ENCODE measurements at regions not wholly inside any gene's neighbourhood (a gene's known extent, or its start where the extent isn't known, plus 50 kb on each side); places are given as distances from the start of the nearest gene placed in this dataset.

DNA sequence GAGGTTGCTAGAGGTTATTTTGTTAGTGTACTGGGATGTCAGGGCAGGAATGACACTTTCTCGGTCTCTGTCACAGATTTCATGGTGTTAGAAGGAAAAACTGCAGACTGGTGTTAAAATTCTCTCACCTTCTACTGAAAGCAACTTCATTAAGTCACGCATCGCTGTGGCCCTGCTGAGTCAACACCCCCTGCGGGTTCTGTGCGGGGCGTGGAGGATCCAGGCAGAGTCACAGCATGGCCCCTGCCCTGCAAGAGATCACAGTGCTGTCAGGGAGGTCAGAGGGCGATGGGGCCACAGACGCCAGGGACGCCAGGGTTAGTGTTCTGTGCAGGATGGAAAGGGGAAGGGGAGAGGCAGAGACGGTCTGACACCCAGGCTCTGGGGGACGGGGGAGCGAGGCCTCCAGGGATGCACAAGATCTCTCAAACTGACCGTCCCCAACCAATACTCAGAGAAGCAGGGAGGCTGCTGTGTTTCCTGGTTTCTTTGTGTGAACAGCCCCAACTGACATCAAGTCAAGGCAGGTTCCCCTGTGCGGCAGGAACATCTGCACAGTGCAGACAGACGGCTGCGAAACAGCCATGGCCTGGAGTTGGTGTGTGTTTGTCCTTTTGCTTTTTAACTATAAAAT, 354.9 kb upstream of the SALL3 start:
- no peak for DNase-seq (ENCODE audit: low spot score)
- in situ Hi-C loops (cut with MboI; ENCODE audit: low pct_unique_long_range_greater_than_20kb, low sequenced_read_pairs, unreplicated experiment) = no loop called here
- TF ChIP-seq, protein P1, sequence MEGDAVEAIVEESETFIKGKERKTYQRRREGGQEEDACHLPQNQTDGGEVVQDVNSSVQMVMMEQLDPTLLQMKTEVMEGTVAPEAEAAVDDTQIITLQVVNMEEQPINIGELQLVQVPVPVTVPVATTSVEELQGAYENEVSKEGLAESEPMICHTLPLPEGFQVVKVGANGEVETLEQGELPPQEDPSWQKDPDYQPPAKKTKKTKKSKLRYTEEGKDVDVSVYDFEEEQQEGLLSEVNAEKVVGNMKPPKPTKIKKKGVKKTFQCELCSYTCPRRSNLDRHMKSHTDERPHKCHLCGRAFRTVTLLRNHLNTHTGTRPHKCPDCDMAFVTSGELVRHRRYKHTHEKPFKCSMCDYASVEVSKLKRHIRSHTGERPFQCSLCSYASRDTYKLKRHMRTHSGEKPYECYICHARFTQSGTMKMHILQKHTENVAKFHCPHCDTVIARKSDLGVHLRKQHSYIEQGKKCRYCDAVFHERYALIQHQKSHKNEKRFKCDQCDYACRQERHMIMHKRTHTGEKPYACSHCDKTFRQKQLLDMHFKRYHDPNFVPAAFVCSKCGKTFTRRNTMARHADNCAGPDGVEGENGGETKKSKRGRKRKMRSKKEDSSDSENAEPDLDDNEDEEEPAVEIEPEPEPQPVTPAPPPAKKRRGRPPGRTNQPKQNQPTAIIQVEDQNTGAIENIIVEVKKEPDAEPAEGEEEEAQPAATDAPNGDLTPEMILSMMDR (IDR thresholded peaks at IDR 0.05; ENCODE audit: extremely low read depth, insufficient read depth, missing control alignments) = no peak

DNA sequence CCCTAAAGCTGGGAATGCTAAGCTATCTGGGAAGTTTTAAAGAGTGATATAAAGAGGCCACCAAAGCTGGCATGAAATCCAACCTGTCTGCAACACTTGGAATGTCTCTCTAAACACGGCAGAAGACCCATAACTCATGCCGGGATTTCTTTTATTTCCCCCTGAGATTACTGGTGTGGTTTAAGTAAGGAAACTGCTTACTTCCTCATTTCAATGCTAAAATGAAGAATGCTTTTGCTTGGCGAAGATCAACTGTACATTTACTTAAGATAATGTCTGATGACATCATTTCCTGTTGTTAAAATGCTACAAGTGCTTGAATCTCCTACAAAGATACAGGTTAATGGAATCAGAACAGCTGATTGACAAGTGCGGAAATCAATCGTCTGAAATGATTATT, 353.8 kb upstream of the SALL3 start:
- TF ChIP-seq, protein P1 (IDR thresholded peaks at IDR 0.05; ENCODE audit: extremely low read depth, insufficient read depth, missing control alignments) = no peak
- no peak for DNase-seq (ENCODE audit: low spot score)
- in situ Hi-C loops (cut with MboI; ENCODE audit: low pct_unique_long_range_greater_than_20kb, low sequenced_read_pairs, unreplicated experiment) = no loop called here

DNA sequence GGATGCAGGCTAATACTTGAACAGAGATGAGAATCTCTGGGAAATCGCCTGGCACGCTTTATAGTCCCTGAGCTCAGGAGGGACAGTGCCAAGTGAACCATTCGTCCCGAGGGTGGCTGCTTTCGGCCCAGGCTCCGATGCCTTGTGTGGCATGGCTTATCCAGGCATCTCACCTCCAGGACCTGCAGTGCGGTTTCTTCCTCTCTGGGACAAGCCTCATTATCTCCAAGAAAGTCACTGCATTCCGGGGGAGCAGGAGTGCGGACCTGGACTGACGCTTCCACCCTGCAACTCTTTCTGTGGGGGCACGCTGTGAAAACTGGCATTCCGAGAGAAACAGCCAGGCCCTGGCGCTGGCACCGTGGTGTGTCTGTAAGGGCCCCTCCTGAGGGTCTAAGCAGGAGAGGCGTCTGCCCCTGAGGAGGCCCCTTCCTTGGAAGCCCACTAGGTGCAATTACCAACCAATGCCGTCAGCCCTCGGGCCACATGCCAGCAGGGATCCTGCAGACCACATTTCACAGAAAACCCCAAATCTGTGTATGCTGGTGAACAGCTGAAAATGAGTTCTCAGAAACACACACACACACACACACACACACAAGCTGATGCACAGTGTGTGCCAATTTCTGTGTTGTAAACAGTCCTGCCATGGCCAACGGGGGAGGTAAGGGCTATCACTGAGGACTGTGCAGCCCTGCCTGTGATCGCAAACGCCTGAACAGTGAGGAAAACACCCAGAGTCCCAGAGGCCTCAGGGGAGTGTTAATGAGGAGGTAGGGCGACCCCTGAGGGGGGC, 351.9 kb upstream of the SALL3 start:
- TF ChIP-seq, protein P1 (IDR thresholded peaks at IDR 0.05; ENCODE audit: extremely low read depth, insufficient read depth, missing control alignments) = no peak
- no peak for DNase-seq (ENCODE audit: low spot score)
- in situ Hi-C loops (cut with MboI; ENCODE audit: low pct_unique_long_range_greater_than_20kb, low sequenced_read_pairs, unreplicated experiment) = no loop called here

DNA sequence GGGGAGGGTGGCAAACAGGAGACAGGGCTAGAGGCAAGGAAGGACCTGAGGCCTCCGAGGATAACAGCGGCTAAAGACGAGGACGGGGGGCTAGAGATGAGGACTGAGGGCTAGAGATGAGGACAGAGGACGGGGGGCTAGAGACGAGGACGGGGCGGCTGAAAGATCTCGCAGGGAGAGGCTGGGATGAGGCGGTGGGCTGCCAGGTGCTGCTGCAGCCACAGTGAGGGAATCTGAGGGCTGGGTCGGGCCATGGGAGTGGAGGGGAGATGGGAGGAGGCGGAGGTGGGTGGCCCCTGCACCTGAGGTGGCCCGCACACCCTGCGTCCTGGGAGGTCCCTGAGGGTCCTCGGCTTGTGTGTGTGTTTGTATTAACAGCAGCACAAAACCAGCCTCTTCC, 350.2 kb upstream of the SALL3 start:
- DNase-seq (ENCODE audit: low spot score) = no peak
- TF ChIP-seq, protein P1 (IDR thresholded peaks at IDR 0.05; ENCODE audit: extremely low read depth, insufficient read depth, missing control alignments) = no peak
- in situ Hi-C loops (cut with MboI; ENCODE audit: low pct_unique_long_range_greater_than_20kb, low sequenced_read_pairs, unreplicated experiment) = no loop called here

DNA sequence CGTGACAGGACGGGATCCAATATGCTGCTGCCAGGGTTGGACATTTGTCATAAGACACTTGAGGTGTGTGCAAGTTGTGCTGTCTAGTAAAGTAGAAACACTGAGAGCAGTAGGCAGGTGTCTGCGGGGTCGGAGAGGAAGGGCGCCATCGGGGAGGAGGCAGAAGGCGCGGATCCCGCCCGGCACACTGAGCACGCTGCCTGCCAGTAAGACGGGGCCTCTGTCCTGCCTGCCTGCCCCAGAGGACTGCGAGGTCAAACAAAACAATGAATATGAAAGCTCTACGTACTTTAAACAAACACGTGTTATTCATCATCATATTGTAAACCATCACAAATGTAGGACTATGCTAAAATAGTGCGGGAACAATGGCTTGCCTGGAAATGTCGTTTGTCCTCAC, 349.3 kb upstream of the SALL3 start:
- TF ChIP-seq, protein P1 (IDR thresholded peaks at IDR 0.05; ENCODE audit: extremely low read depth, insufficient read depth, missing control alignments) = no peak
- in situ Hi-C loops (cut with MboI; ENCODE audit: low pct_unique_long_range_greater_than_20kb, low sequenced_read_pairs, unreplicated experiment) = no loop called here
- no peak for DNase-seq (ENCODE audit: low spot score)

DNA sequence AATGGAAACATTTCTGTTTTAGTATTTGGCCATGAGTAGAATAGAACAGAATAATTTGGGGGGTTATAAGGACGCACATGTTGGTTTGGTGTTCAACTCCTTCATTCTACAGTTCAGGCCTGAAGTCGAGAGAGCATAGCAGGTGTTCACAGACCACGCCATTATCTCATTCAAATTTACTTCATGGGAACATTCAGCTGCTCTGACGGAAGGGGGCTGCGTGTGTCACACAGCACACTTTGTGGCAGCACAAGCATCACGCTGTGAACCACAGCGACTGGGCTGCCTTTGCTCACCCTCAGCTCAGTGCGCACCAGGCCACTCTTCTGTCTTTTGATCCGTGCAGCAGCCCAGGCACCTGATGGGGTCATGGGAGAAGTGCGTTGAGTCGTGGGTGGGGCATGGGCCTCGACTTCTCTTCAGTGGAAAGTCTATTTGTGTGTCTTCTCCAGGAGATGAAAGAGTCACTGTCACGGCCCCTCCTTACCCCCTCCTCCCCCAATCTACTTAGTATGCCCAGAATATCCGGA, 348.6 kb upstream of the SALL3 start:
- DNase-seq (ENCODE audit: low spot score) = no peak
- TF ChIP-seq, protein P1 (IDR thresholded peaks at IDR 0.05; ENCODE audit: extremely low read depth, insufficient read depth, missing control alignments) = no peak
- in situ Hi-C loops (cut with MboI; ENCODE audit: low pct_unique_long_range_greater_than_20kb, low sequenced_read_pairs, unreplicated experiment) = no loop called here
